ENCODE measurements at regions not wholly inside any gene's neighbourhood (a gene's known extent, or its start where the extent isn't known, plus 50 kb on each side); places are given as distances from the start of the nearest gene placed in this dataset.

DNA sequence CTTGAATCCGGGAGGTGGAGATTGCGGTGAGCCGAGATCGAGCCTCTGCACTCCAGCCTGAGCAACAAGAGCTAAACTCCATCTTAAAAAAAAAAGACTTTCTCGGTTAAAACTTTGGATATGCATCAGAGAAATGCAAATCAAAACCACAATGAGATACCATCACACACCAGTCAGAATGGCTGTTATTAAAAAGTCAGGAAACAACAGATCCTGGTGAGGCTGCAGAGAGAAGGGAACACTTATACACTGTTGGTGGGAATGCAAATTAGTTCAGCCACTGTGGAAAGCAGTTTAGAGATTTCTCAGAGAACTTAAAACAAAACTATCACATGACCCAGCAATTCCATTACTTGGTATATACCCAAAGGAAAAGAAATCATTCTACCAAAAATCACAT lies 619.4 kb upstream of the KIRREL3 start:
- DNase-seq: no peak

DNA sequence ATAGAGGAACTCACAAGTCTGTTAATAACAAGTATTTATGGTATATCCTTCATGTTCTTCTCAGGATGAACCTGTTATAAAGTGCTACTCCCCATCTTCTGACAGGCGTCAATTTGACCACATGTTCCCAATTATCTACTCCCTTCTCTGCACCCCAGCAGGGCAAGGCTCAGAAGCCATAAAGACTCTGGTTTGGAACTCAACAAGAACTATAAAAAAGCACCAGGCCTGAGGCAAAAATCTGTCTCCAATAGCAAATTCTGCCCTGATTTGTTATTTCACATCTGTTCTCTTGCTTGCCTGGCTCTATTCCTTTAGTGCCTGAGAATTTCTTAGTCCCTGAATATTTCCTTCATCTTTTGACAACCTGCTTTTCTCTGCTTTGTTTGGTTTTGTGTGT lies 618.2 kb upstream of the KIRREL3 start:
- no peak for DNase-seq

DNA sequence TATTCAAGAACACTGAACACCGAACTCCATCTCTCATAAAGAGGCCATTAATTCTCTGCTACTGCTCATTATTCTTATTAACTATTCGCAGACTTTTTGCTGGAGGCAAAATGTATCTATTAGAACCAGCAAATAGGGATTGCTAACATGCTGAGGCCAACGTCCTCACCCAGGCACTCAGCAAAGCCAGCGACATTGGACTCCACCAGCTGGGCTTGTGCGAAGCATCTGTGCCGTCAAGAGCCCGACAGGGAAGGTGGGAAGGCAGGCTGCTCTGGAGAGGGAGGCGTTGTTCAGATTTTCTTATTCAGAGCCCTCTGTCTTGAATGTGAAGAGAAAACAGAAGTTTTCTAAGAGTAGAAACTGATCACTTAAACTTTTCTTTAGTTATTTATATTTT lies 615.6 kb upstream of the KIRREL3 start:
- no peak for DNase-seq

DNA sequence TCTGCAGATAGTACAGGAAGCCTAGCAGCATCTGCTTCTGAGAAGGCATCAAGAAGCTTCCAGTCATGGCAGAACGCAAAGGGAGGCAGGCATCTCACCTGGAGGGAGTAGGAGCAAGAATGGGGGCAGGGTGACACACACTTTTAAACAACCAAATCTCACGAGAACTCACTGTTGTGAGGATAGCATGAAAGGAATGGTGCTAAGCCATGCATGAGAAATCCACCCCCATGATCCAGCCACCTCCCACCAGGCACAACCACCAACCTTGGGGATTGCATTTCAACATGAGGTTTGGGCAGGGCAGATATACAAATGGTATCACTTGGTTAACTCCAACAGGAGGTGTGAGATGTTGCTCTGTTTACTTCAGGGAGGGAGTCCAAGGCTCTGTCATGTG lies 612.0 kb upstream of the KIRREL3 start:
- no peak for DNase-seq

DNA sequence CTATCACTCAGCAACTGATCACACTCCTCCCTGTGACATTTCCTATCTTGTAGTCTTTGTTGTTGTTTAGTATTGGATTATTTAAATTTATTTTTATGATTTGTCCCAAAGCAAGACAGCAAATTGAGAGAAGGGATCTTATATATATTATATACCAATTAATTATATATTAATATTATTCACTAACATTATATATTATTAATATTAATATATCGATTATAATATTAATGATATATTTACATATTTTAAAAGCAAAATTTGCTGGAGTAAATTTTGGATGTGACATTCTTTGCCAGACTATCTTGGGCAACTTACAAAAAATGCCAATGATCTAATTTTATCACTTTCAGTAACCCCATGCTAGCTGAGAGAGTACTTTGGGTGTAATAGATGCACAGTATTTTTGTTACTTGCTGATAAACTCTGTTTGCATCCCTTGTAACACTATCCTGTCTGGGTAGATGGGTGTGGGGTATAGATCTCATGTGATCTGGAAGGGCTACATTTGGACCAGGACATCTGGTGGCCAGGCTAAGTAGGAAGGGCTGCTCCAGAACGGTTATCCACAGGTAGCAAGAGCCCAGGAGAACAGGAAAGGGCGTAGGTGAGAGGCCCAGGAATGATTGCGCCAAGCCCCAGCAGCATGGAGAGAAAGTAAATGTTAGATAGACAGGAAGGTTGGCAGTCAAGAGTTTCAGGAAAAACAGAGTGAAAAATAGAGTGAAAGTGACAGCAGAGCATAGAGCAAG lies 608.6 kb upstream of the KIRREL3 start:
- DNase-seq: no peak

DNA sequence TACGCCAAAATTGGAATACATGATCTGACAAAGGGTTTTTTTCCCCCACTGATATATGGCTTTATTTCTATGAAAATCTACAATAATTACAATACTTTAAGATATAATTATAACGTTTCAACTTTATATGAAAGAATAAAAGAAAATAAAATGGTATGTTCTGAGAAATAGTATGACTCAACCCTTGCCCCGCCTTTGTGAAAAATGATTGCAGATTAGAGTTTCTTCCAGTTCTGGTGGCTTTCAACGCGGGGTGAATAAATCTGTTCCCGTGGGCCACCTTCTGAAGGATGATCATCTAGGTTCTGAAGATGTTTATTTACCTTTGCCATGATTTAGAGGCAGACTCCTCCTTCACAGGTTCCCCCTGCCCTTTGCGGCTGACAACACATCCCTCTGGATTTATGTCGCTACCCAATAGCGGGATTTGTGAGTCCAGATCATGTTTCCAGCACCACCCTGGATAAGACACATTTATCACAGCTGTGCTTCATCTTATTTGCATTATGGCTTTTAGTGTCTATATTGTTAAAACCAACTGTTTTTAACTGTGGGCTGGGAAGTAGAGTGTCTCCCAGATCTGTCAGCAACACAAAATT lies 607.0 kb upstream of the KIRREL3 start:
- DNase-seq: no peak

DNA sequence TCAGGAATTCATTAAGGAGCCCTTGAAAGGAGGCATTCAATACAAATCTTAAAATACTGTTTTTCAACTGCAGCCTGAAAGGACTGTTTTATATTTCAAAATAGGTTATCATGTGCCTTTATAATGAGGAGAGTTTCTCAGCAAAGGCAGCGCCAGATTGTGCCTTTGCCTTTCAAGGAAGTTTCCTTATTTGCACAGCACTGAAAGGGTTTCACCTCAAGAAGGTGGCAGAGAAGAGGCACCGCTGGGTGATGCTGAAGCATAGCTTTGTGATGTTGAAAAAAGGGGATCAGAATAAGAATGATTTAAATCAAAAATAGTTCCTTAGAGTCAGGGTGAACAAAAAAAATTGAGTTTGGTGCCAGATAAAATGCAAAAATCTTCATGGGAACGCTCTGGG lies 601.0 kb upstream of the KIRREL3 start:
- DNase-seq: peak in 2 of 56 donors; percentile 1 to 3

DNA sequence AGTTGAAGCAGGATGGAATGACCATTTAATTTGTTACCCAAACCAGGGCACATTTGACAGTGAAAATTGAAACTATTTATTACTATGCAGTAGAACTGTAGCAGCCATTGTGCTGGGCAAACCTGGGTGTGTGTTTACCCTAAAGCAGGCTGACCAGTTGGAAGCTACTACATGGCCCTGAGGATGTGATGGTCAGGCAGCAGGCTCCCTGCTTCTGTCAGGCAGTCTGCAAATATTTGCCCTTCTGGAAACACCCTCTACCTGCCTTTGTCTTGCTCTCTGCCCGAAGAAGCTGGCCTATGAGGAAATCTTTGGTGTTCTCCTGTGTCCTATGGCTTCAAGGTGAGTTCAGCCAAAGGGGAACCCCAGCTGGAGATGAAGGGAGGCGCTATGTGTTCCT lies 600.1 kb upstream of the KIRREL3 start:
- DNase-seq: no peak

DNA sequence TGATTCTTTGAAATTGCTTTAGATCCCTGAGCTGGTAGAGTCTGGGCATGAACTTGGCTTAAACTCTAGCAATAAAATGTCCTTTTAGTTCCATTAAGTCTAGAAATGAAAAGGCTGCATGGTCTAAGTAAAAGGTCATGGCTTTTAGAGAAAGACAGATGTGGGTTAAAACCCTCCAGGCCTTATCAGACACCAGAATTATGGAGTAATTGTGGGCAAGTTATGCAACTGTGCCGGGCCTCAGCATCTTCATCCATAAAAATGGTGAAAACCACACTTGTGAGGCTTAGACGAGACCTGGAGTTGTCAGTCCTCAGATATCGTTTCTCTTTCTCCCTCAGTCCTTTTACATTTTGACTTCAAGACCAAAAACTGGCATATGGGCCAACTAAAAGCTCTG lies 597.9 kb upstream of the KIRREL3 start:
- no peak for DNase-seq

DNA sequence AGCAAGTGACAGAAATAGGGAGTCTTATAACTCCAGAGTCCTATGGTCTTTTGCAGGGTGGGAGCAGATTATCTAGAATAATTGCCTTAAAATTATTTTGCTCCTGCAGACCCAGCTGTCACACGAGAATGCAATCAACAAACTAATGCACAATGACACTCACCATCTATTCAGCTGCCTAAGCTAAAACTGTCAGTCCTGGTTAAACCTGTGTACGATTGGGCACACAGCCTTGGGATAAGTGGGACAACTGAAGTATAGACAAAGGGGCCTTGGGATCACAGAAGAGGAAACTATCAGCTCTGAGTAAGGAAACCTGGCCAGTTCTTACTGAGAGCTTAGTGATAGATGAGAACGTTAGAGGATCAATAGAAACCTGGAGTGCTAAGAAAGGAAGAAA lies 595.9 kb upstream of the KIRREL3 start:
- no peak for DNase-seq

DNA sequence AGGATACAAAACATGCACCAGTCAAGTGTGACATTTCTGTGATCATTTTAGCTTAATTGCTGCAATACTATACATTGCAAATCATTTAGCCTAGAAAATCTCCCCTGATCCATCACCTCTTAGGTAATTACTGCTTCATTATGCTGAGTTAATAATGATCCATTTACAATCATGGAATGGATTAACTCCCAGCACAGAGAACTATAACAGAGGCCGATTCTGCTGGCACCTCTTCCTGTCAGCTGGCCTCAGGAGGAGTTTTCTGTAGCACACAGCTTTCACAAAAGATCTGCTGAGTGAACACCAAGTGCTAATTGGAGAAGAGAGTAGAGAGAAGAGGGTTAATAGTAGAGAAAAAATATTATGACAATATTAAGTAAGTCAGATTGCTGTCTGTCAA lies 591.8 kb upstream of the KIRREL3 start:
- DNase-seq: no peak

DNA sequence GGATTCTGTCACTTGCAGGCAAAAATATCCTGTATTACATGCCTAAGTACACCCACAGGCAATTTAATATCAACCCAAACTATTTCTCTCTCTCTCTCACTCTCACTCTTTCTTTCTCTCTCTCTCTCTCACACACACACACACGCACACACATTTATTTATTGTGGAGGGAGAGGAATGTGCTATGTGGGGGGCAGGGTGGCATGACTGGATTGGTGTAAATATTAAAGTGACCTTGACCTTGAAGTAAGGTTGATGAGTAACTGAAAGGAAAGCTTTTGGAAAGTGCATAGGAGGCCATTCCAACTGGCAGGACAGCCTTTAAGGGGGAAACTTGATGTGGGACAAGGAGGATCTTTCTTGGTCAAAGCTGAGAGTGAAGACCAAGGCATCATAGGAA lies 589.7 kb upstream of the KIRREL3 start:
- no peak for DNase-seq

DNA sequence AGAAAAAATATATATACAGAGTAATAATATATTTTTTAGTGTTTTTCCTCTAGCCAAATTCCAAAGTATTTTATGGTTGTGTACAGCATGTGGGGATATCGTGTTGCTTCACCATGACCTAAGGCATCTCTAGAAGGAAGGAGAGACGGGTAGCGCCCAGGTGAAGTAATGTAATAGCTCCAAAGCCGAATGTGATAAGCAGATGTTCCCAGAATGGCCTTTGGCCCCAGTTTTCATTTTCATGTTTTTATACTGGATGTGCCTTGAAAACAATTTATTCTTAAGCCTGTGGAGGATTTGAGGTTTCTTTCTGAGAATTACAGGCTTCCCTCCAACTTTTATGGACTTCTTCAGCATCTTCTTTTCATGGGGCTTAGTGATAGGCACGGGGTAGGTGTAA lies 587.9 kb upstream of the KIRREL3 start:
- no peak for DNase-seq

DNA sequence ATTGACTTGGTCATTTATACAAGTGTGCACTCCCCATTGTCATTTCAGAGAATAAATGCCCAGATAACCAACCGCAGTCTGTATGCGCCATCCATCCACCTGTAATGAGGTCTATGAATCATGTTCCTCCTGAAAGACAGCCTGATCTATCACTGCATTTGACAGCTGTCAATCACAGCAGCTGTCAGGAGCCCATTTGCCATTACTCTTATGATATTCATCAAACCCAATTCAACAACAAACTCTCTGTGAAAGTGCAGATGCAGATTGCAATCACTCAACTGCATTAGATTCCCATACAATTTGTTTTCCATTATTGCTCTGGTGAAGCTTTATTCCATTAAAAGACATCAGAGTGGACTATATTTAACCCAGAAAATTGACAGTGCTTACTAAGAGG lies 586.9 kb upstream of the KIRREL3 start:
- no peak for DNase-seq

DNA sequence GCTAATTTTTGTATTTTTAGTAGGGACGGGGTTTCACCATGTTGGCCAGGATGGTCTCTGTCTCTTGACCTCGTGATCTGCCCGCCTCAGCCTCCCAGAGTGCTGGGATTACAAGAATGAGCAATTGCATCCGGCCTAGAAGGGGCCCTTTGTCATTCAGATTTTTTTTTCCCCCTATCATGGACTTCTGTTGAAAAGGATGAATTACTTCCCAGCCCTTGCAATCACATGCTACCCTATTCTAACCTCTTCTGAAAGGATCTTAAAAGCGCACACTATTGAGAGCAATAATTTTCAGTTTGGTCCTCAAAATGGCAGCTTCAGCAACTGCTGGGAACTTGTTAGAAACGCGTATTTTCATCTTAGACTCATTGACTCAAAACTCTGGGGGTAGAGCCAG lies 575.6 kb upstream of the KIRREL3 start:
- DNase-seq: no peak

DNA sequence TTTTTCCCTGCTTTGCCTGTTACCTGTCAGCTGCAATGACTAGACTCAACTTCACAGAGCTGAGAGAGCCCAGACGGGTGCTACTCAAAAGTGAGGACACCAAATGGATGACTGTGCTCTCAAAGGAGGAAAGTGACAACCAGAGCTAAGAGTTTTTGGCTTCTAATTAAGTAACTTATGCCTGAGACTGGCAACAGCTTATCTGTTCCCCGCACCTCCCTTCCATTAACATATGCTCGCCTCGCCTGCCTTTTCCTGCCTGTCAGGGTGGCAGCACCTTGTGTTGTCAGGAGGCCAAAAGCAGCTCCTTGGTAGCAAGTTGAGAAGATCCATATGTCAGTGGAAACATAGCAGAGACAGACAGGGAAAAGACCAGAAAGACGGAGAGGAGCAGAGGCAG lies 573.9 kb upstream of the KIRREL3 start:
- DNase-seq: no peak

DNA sequence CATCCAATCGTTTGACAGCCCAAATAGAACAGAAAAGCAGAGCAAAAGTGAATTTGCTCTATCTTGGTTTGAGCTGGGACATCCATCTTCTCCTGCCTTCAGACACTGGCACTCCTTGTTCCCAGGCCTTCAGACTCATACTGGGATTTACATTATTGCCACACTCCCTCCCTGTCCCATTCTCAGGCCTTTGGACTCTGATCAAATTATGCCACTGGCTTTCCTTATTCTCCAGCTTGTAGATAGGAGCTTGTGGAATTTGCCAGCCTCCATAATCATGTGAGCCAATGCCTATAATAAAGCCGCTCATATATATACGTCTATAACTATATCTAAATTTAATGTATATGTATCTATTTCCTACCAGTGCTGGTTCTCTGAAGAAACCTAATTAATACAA lies 568.3 kb upstream of the KIRREL3 start:
- no peak for DNase-seq

DNA sequence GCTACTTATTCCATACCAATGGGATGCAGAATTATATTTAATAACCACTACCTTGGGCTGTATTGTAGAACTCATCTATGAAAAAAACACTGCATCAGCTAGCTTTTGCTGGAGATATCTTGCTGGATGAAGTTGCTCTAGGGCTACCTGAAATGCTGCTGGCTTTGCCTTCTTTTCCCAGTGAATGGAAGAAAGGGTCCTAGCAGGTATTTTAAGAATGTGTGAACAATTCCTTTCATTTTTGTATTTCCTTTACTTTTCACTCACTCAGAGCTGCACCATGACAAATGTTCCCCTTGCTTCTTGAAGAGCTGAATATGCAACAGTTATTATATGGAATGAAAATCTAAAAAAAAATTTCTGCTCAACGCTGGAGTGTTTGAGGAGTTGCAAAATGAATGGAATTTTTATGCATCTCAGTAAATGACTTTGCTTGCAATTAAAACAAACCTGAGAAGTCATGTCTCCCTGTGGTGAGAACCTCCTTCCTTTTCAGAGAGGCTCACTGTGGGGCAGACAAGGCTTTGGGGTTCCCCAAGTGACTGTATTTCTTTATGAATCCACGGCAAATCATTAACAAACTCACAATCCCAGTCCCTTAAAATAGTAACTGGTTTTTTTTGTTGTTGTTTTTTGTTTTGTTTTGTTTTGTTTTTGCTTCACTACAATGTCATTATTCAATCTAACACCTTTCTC lies 566.8 kb upstream of the KIRREL3 start:
- no peak for DNase-seq

DNA sequence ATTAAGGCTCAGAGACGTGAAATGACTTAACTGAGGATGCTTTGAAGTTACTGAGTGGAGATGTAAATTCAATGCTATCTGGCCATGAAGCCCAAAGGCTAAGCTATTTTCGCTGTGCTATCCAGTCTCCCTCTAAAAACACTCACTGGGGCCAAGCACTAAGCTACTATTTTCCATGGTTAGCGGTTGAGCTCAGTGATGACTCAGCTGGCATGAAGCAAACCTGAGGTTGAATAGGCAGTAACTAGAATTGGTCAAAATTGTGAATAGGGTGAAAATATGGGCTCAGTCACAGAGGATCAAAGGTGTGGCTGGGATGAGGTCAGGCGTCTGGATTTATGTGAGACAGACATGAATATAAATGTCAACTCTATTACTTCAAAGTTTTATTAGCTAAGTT lies 564.2 kb upstream of the KIRREL3 start:
- DNase-seq: no peak

DNA sequence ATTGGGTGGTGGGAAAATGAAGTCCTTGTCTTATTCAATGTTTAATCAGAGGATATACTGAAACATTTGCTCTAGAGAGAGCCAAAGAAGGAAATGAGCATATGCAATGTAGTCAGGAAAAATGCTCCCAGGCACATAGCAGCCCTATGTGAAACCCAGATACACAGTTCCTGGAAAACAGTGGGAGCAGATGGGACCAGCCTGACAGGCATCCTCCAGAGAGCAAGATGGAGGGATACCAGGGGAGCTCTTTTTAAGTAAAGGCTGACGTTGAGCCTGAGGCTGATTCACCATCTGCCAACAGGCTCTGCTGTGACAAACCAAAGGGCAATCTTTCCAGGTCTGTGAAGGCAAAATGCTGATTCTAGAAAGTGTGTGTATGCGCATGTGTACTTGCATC lies 559.4 kb upstream of the KIRREL3 start:
- no peak for DNase-seq

DNA sequence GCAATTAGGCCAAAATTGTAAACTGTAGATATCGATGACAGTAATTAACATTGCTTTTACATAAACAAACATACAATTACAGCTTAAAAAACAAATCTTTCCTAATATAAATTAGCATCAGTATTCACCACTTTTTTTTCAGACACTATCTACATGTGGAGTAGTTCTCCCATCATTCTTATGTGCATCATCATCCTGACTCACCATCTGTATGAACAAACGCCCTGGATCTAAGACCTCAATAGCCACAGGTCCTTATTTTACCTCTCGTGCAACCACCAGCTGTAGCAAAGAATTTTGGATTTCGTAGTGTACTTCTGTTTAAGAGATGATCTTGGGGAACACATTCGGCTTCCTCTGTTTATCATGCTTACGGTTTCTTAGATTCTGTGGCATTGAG lies 551.9 kb upstream of the KIRREL3 start:
- no peak for DNase-seq

DNA sequence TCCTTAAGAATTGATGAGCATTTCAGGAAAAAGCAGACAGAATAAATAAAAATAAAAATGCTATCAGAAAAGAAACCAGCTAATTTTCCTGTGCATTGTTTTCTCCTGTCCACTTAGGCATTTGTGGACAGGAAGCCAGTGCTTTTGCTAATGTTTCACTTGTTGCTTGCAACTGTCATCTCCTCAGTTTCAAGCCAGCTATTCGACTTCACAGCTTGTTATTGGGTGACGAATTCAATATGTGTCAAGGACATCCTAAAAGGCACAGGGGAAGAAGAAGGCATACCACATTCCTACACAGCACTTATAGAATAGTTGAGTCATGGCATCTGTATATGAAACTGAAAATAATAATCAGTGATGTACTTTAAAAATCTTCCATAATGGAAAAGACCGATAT lies 530.6 kb upstream of the KIRREL3 start:
- no peak for DNase-seq

DNA sequence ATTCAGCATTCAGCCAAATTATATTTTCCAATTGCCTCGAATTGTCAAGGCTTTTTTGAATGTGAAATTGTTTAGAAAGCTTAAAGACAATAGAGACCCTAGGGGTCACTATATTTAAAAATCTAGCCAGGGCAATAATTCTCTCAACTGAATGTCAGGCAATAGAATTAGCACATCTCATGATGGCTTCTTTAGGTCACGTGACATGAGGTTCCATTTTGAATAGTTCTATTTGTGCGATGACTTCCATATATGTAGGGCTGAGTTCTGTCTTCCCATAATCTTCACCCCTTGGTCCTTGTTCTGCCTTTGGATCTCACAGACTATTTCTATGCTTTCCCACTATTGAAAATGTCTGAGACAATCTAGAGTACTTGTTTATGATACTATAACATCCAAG lies 527.7 kb upstream of the KIRREL3 start:
- DNase-seq: no peak

Data from nucleus accumbens (tissue), 56 donors.